C4-2B (cell line): ENCODE measurements at regions not wholly inside any gene's neighbourhood (a gene's known extent, or its start where the extent isn't known, plus 50 kb on each side); places are given as distances from the start of the nearest gene placed in this dataset.

ENCODE experiments used
- H3K27ac ChIP-seq: fragments of 450-650 bp; 2 replicates; pipeline ENCODE4 v1.5.1; 2017
- CTCF ChIP-seq: fragments of 450-650 bp; conservative IDR thresholded peaks from 2 replicates; pipeline ENCODE4 v1.5.1; 2017; ENCODE audit warnings: mild to moderate bottlenecking
- ZFX ChIP-seq: fragments of 450-650 bp; IDR thresholded peaks from 2 replicates; pipeline ENCODE4 v1.6.1; 2017

GRCh38 chr3:144433006-144433405 lies 461.4 kb downstream of the DIPK2A start:
- H3K27ac ChIP-seq = no peak overlapping the region
- TF ChIP-seq ZFX (no peak), CTCF (no peak)

GRCh38 chr3:144437989-144438388 lies 466.4 kb downstream of the DIPK2A start:
- no peak overlapping the region for H3K27ac ChIP-seq
- no peak for TF ChIP-seq CTCF
- no peak for TF ChIP-seq ZFX

- TF ChIP-seq CTCF = no peak
- no peak for TF ChIP-seq ZFX
- H3K27ac ChIP-seq = no peak overlapping the region
These were observed 472.4 kb downstream of the DIPK2A start for GRCh38 chr3:144444061-144444460.

GRCh38 chr3:144444546-144444945 lies 472.9 kb downstream of the DIPK2A start:
- H3K27ac ChIP-seq = no peak overlapping the region
- TF ChIP-seq CTCF (no peak), ZFX (no peak)

- TF ChIP-seq ZFX (no peak), CTCF (no peak)
- no peak overlapping the region for H3K27ac ChIP-seq
These were observed 484.3 kb downstream of the DIPK2A start for GRCh38 chr3:144455841-144456440.

- H3K27ac ChIP-seq = no peak overlapping the region
- no peak for TF ChIP-seq ZFX
- TF ChIP-seq CTCF = no peak
These were observed 486.1 kb downstream of the DIPK2A start for GRCh38 chr3:144457758-144458157.

- TF ChIP-seq CTCF = no peak
- no peak for TF ChIP-seq ZFX
- no peak overlapping the region for H3K27ac ChIP-seq
These were observed 486.7 kb downstream of the DIPK2A start for GRCh38 chr3:144458283-144458682.
